ENCODE measurements at regions not wholly inside any gene's neighbourhood (a gene's known extent, or its start where the extent isn't known, plus 50 kb on each side); places are given as distances from the start of the nearest gene placed in this dataset.
"Not testable (repeated sequence)": the region's sequence is repeated elsewhere in the genome, so short reads cannot be mapped to it uniquely, and the experiment has no call there.

- DNase-seq; H3K9me3 Mint-ChIP-seq; H3K36me3 Mint-ChIP-seq; H3K27me3 Mint-ChIP-seq (ENCODE audit: low read depth in 3 of 3): not testable (repeated sequence)
- Mint-ChIP-seq H3K4me1 (peaks cover 15% of the 10 kb centered on the region in 2 donors), H3K27ac (peak overlapping the region; percentile 76 to 85 (median 81)), H3K4me3 (peak overlapping the region; percentile 90 to 93 (median 92))
Measured at GRCh38 chr5:21459744-21460073, 1393.4 kb downstream of the CDH12 start.

DNA sequence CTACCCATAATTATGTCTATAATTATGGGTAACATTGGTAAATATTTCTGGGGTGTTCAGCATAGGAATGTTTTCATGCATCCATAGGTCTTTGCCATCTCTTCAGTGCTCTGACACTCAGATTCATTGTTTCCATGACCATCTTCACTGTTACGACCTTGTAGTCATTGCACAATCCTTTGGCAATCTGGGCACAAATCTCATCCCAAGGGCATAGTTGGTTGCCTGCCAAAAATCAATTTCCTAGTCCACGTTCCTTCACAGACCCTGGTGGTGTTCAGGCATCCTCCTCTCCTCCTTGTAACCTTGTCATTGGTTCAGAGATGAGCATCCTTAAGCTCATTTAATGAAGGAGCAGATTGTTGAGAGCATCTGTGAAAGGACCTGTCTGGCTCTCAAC is 1400.7 kb downstream of the CDH12 start:
- H3K36me3 Mint-ChIP-seq: no peaks in the 10 kb centered on the region
- H3K4me3 Mint-ChIP-seq: no peak overlapping the region
- peaks cover 1 to 12% (median 2%) of the 10 kb centered on the region in 3 donors for H3K27me3 Mint-ChIP-seq (ENCODE audit: low read depth in 3 of 3)
- no peak overlapping the region for H3K27ac Mint-ChIP-seq
- no peaks in the 10 kb centered on the region for H3K4me1 Mint-ChIP-seq
- DNase-seq: no peak
- H3K9me3 Mint-ChIP-seq: peaks cover 0 to 1% (median 0%) of the 10 kb centered on the region in 6 donors

- Mint-ChIP-seq H3K27ac (no peak overlapping the region), H3K4me1 (no peaks in the 10 kb centered on the region), H3K4me3 (no peak overlapping the region), H3K9me3 (no peaks in the 10 kb centered on the region), H3K27me3 (ENCODE audit: low read depth in 3 of 3) (no peaks in the 10 kb centered on the region), H3K36me3 (no peaks in the 10 kb centered on the region)
- no peak for DNase-seq
Measured at GRCh38 chr5:21432646-21433045, 1420.5 kb downstream of the CDH12 start.

- no peak for DNase-seq
- H3K27ac Mint-ChIP-seq: no peak overlapping the region
- no peaks in the 10 kb centered on the region for H3K27me3 Mint-ChIP-seq (ENCODE audit: low read depth in 3 of 3)
- H3K9me3 Mint-ChIP-seq: peaks cover 0 to 4% (median 0%) of the 10 kb centered on the region in 6 donors
- H3K4me1 Mint-ChIP-seq: no peaks in the 10 kb centered on the region
- H3K36me3 Mint-ChIP-seq: no peaks in the 10 kb centered on the region
- H3K4me3 Mint-ChIP-seq: no peak overlapping the region
Measured at GRCh38 chr5:21424907-21425306, 1428.2 kb downstream of the CDH12 start.

DNA sequence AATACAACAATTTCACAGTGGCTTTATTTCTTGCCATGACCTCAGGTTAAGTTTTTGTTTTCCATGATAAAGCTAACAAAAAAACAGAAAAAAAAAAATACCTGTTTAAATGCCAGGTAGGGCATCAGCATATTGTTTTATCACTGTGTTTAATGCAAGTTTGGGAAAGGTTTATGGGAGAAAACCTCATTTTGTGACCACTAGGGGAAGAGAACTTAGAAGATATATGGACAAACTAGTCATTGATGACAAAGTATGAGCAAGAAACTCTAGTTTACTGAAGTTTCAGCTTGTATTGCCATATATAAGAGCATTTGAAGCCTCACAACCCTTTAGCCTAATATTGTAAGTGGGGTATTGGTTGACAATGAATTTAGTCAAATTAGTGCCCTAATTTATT is 1431.4 kb upstream of the CDH18 start:
- Mint-ChIP-seq H3K4me3 (no peak overlapping the region), H3K9me3 (peaks cover 0 to 5% (median 1%) of the 10 kb centered on the region in 6 donors), H3K4me1 (no peaks in the 10 kb centered on the region), H3K36me3 (no peaks in the 10 kb centered on the region), H3K27me3 (ENCODE audit: low read depth in 3 of 3) (no peaks in the 10 kb centered on the region), H3K27ac (no peak overlapping the region)
- DNase-seq: no peak

GRCh38 chr5:21402089-21402488 is 1414.1 kb upstream of the CDH18 start:
- H3K27me3 Mint-ChIP-seq (ENCODE audit: low read depth in 3 of 3); H3K27ac Mint-ChIP-seq; H3K4me1 Mint-ChIP-seq; H3K36me3 Mint-ChIP-seq; DNase-seq; H3K4me3 Mint-ChIP-seq: not testable (repeated sequence)
- H3K9me3 Mint-ChIP-seq: peaks cover 0 to 14% (median 4%) of the 10 kb centered on the region in 6 donors

DNA sequence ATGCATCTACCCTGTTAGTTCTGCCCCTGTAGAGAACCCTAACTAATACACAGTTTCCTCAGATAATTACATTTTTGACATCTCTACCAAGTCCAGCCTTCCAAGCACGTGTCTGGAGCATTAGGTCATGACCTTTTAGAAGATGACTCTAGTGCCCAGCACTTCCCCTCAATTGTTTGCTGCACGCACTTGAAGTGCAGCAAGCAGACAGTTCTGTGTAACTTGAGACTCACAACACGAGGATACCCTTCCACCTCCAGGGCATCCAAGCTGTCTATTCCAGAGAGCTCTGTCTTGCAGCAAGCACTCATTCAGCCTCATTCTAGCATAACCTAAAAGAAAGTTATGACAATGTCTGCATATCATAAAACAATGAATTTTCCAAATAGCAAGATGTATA is 1410.5 kb upstream of the CDH18 start:
- no peak for DNase-seq
- no peaks in the 10 kb centered on the region for H3K27me3 Mint-ChIP-seq (ENCODE audit: low read depth in 3 of 3)
- no peaks in the 10 kb centered on the region for H3K4me1 Mint-ChIP-seq
- no peak overlapping the region for H3K27ac Mint-ChIP-seq
- no peak overlapping the region for H3K4me3 Mint-ChIP-seq
- peaks cover 3 to 15% (median 6%) of the 10 kb centered on the region in 6 donors for H3K9me3 Mint-ChIP-seq
- no peaks in the 10 kb centered on the region for H3K36me3 Mint-ChIP-seq

GRCh38 chr5:21397693-21398092 is 1409.7 kb upstream of the CDH18 start:
- Mint-ChIP-seq H3K27me3 (ENCODE audit: low read depth in 3 of 3) (no peaks in the 10 kb centered on the region), H3K9me3 (peaks cover 3 to 15% (median 6%) of the 10 kb centered on the region in 6 donors), H3K4me1 (no peaks in the 10 kb centered on the region), H3K27ac (no peak overlapping the region), H3K4me3 (no peak overlapping the region), H3K36me3 (no peaks in the 10 kb centered on the region)
- no peak for DNase-seq

DNA sequence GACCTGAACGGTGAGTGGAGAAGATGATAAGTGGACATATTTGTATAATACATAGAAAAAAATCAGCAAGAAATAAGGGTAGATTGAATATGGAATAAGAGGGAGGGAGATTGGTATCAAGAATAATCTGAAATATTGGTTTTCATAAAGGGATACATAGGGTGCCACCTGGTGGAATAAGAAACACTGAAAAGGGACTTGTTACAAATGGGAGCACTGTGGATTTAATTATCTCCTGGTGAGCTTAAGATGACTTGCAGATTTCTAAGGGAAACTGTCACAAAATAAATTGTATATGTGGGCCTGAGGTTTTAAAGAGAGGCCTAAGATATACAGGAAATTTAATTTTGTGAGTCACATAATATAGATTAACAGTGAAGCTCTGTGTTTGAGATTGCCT is 1403.5 kb upstream of the CDH18 start:
- Mint-ChIP-seq H3K4me3 (no peak overlapping the region), H3K27me3 (ENCODE audit: low read depth in 3 of 3) (peaks cover 0 to 1% (median 0%) of the 10 kb centered on the region in 3 donors), H3K4me1 (no peaks in the 10 kb centered on the region), H3K27ac (no peak overlapping the region), H3K9me3 (peaks cover 3 to 30% (median 15%) of the 10 kb centered on the region in 6 donors), H3K36me3 (no peaks in the 10 kb centered on the region)
- DNase-seq: no peak

DNA sequence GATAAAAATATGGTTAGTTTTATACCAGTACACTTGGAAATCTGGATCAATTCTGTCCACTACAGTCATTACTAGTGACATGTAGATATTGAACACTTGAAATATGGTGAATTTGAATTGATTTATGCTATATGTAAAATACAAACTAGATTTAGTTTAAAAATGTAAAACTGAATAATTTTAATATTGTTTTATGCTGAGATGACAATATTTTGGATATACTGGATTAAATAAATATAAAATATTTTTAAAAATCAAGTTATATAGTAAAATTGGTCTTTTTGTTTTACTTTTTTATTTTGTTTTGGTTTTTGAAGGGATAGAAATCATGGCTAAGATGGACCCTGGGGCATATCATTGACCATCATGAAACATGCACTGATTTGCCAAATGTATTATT is 1372.8 kb upstream of the CDH18 start:
- not testable (repeated sequence) for H3K4me1 Mint-ChIP-seq; H3K27ac Mint-ChIP-seq; DNase-seq; H3K27me3 Mint-ChIP-seq (ENCODE audit: low read depth in 3 of 3); H3K4me3 Mint-ChIP-seq; H3K36me3 Mint-ChIP-seq
- peaks cover 1 to 13% (median 3%) of the 10 kb centered on the region in 6 donors for H3K9me3 Mint-ChIP-seq

DNA sequence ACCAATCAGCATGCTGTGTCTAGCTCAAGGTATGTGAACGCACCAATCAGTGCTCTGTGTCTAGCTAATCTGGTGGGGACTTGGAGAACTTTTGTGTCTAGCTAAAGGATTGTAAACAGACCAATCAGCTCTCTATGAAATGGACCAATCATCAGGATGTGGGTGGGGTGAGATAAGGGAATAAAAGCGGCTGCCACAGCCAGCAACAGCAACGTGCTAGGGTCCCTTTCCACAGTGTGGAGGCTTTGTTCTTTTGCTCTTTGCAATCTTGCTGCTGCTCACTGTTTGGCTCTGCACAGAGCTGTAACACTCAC is 1353.9 kb upstream of the CDH18 start:
- not testable (repeated sequence) for H3K9me3 Mint-ChIP-seq; H3K36me3 Mint-ChIP-seq; H3K27me3 Mint-ChIP-seq (ENCODE audit: low read depth in 3 of 3); H3K4me1 Mint-ChIP-seq; H3K27ac Mint-ChIP-seq; DNase-seq
- peak overlapping the region in 1 of 5 donors; percentile 51 for H3K4me3 Mint-ChIP-seq

- DNase-seq; H3K9me3 Mint-ChIP-seq; H3K27me3 Mint-ChIP-seq (ENCODE audit: low read depth in 3 of 3); H3K36me3 Mint-ChIP-seq; H3K4me3 Mint-ChIP-seq; H3K4me1 Mint-ChIP-seq; H3K27ac Mint-ChIP-seq: not testable (repeated sequence)
Measured at GRCh38 chr5:21341203-21341947, 1353.4 kb upstream of the CDH18 start.

GRCh38 chr5:21340233-21340632 is 1352.2 kb upstream of the CDH18 start:
- H3K4me3 Mint-ChIP-seq; H3K27me3 Mint-ChIP-seq (ENCODE audit: low read depth in 3 of 3); H3K9me3 Mint-ChIP-seq; DNase-seq; H3K36me3 Mint-ChIP-seq; H3K27ac Mint-ChIP-seq; H3K4me1 Mint-ChIP-seq: not testable (repeated sequence)

DNA sequence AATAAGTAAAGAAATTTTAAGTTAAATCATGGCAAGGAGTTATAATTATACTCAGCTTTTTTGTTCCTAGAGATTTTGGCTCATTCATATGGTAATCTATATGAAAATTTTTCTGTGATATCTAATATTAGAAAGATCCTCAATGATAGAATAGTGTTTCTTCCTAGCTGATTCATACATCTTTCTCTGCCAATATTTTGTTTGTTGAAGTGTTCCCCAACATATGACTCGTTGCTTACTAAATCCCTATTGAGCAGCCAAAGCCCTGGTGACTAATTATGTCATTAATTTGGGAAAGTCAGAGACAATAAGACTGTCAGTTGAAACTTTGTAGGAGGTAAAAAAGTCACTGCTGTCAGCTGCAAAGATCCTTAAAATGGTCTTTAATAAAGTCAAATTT is 1348.5 kb upstream of the CDH18 start:
- H3K4me3 Mint-ChIP-seq; H3K27me3 Mint-ChIP-seq (ENCODE audit: low read depth in 3 of 3); H3K36me3 Mint-ChIP-seq; H3K27ac Mint-ChIP-seq; H3K4me1 Mint-ChIP-seq; H3K9me3 Mint-ChIP-seq; DNase-seq: not testable (repeated sequence)

DNA sequence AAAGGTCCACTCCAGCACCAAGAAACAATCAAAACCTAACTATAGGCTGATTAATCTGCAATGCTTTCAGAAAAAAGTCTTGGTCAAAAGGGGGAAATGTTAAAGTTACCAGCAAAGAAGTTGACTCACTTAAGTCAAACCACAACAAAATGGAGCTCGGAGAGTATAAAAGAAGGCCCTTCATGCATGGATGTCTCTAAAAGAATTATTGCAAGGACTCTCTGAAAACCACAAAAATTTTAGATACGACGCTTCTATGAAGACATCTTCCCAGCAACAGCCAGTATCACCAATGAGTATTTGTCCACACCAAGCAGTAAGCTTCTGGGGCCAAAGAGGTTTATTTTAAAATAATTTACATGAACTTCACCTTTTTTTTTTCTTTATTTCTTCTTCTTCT is 1327.4 kb upstream of the CDH18 start:
- DNase-seq; H3K36me3 Mint-ChIP-seq; H3K4me1 Mint-ChIP-seq; H3K9me3 Mint-ChIP-seq; H3K27me3 Mint-ChIP-seq (ENCODE audit: low read depth in 3 of 3); H3K27ac Mint-ChIP-seq; H3K4me3 Mint-ChIP-seq: not testable (repeated sequence)
